HFFc6 (cell line): ENCODE measurements at regions not wholly inside any gene's neighbourhood (a gene's known extent, or its start where the extent isn't known, plus 50 kb on each side); places are given as distances from the start of the nearest gene placed in this dataset.

Experiments
- DNase-seq: peaks from one replicate; pipeline ENCODE4 v3.0.0-alpha.2; 2018
- H3K27ac Mint-ChIP-seq: 2 replicates; pipeline ENCODE4 v1.8.0; 2020; ENCODE audit warnings: mild to moderate bottlenecking, mixed read lengths
- H3K27me3 Mint-ChIP-seq: 2 replicates; pipeline ENCODE4 v1.8.0; 2021; ENCODE audit warnings: mild to moderate bottlenecking, moderate library complexity, mixed read lengths; ENCODE audit not compliant: insufficient read depth
- H3K36me3 Mint-ChIP-seq: 2 replicates; pipeline ENCODE4 v1.8.0; 2021; ENCODE audit warnings: low read depth, mixed read lengths
- H3K4me1 Mint-ChIP-seq: 2 replicates; pipeline ENCODE4 v1.8.0; 2020; ENCODE audit warnings: low read depth, mixed read lengths
- H3K4me3 Mint-ChIP-seq: 2 replicates; pipeline ENCODE4 v1.8.0; 2020; ENCODE audit warnings: mild to moderate bottlenecking, moderate library complexity, mixed read lengths
- H3K9me3 Mint-ChIP-seq: 2 replicates; pipeline ENCODE4 v1.8.0; 2020; ENCODE audit warnings: mild to moderate bottlenecking, mixed read lengths
- TF ChIP-seq, protein P1 (sequence below): fragments of 200-600 bp; sonication (generic); IDR thresholded peaks from 2 replicates; pipeline ENCODE4 v1.5.0; 2021; ENCODE audit warnings: antibody characterized with exemption, mild to moderate bottlenecking

DNA sequence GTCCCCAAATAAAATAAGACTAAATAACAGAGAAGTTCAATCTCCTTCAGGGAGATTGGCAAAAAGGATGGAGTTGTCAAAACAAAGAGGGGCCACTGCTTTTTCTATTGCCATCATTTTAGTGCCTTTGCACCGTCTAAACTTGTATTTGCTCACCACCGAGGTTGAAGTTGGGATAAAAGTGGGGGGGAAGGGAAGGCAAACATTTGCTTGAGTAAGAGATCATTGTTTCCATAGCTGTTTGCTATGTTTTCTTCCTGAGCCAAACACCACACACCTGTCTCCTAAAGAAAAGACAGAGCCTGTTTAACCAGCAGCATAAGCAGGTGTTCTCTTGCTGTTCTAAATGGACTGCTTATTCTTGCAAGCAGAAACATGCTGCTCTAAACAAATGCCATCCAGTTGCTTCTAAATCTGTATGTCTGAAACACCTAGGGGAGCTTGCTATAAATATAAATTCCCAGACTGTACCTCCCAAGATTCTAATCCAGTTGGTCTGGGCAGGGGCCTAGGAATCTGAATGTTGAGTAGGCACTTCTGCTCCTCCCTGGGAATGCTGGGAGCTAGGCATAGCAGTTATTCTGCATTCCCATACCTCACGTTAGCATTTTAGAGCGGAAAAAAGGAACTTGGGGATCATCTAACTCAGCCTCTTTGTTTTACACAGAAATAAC is 179.4 kb upstream of the ARL4C start:
- Mint-ChIP-seq H3K36me3 (peaks cover 6% of the 10 kb centered on the region; the same call in 1 of the 2 replicates), H3K4me3 (no peak overlapping the region), H3K9me3 (no peaks in the 10 kb centered on the region), H3K4me1 (peaks cover 50% of the 10 kb centered on the region), H3K27ac (no peak overlapping the region; the same call in 1 of the 2 replicates), H3K27me3 (no peaks in the 10 kb centered on the region; the same call in 1 of the 2 replicates)
- DNase-seq, result no peak
- TF ChIP-seq, protein P1, sequence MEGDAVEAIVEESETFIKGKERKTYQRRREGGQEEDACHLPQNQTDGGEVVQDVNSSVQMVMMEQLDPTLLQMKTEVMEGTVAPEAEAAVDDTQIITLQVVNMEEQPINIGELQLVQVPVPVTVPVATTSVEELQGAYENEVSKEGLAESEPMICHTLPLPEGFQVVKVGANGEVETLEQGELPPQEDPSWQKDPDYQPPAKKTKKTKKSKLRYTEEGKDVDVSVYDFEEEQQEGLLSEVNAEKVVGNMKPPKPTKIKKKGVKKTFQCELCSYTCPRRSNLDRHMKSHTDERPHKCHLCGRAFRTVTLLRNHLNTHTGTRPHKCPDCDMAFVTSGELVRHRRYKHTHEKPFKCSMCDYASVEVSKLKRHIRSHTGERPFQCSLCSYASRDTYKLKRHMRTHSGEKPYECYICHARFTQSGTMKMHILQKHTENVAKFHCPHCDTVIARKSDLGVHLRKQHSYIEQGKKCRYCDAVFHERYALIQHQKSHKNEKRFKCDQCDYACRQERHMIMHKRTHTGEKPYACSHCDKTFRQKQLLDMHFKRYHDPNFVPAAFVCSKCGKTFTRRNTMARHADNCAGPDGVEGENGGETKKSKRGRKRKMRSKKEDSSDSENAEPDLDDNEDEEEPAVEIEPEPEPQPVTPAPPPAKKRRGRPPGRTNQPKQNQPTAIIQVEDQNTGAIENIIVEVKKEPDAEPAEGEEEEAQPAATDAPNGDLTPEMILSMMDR, result no peak

DNA sequence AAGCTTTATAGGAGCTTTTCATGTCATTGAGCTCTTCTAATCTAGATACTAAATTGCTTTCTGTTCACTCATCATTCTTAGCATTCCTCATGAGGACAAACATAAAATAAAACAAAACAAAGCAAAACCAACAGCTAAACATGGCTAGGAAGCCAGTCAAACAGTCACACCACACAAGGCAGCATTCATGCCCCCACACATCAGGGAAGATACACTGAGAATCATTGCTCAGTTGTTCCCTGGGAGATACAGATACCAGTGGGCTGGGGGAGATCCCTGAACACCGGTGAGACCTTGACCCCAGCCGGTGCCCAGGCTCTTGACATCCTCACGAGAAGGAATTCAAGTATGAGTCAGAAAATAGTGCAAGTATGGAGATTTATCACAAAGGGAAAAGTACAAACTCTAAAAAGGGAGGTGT is 177.9 kb upstream of the ARL4C start:
- H3K27ac Mint-ChIP-seq, result peak overlapping the region; percentile 88
- peak overlapping the region; percentile 77 for H3K4me3 Mint-ChIP-seq
- peaks cover 6% of the 10 kb centered on the region; the same call in 1 of the 2 replicates for H3K36me3 Mint-ChIP-seq
- DNase-seq, result peak; percentile 77
- H3K27me3 Mint-ChIP-seq, result no peaks in the 10 kb centered on the region; the same call in 1 of the 2 replicates
- TF ChIP-seq, protein P1, result no peak
- H3K4me1 Mint-ChIP-seq, result peaks cover 64% of the 10 kb centered on the region
- H3K9me3 Mint-ChIP-seq, result no peaks in the 10 kb centered on the region

DNA sequence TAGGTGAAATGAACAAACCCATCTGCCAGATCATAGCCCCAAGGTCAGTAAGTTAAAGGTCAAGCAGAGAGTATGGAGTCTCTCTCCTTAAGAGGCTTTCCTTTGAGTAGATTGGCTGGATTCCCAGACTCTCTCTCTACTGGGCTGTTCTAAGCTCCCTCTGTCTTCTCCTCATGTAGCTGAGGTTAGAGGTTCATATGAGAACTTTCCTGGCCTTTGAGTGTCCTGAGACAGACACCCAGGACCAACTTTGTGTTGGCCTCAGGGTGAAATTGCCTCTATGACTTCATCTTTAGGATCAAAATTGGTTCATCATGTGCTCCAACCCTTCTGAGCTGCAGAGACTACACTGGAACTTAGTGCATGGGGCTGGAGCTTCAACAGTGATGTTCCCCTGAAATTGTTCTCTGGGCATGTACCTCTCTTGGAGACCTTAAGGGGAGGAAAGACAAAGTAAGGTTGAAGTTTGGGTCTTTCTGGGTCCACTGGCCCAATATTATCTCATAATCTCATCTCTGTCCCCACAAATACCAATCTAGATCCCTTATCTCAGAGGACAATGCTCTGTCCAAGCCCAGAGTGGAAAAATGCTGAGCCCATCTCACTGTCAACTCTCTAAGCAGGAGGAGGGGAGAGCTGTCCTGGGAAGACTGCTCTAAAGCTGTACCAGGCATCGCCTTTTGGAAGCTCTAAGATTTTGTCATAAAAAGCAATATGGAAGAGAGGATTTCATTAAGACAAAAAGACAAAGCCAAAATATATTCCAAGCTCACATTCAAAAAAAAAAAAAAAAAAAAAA is 177.3 kb upstream of the ARL4C start:
- Mint-ChIP-seq H3K4me3 (peak overlapping the region; percentile 77), H3K36me3 (peaks cover 6% of the 10 kb centered on the region; the same call in 1 of the 2 replicates), H3K4me1 (peaks cover 71% of the 10 kb centered on the region), H3K27ac (peak overlapping the region; percentile 88), H3K27me3 (no peaks in the 10 kb centered on the region; the same call in 1 of the 2 replicates), H3K9me3 (no peaks in the 10 kb centered on the region)
- TF ChIP-seq, protein P1, result no peak
- peak; percentile 16 for DNase-seq

DNA sequence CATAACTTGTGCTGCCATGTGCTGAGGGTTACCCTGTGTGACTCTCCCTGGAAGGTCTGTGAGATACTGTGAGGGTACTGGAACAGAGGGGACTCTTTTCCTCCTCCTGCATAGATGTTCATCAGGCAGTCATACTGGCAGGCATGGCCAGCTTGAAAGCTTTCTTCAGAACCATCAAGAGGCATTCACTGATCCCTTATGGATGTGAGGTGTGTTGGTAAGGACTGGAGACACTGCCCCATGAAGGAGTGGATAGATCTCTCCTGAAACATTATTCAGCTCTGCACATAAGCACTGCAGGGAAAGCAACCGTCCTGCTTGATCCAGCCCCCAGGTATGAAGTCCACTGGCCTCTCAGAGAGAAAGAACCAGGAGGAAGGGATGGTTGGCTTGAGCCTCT is 176.6 kb upstream of the ARL4C start:
- no peaks in the 10 kb centered on the region for H3K9me3 Mint-ChIP-seq
- no peaks in the 10 kb centered on the region; the same call in 1 of the 2 replicates for H3K27me3 Mint-ChIP-seq
- DNase-seq, result no peak
- peaks cover 76% of the 10 kb centered on the region for H3K4me1 Mint-ChIP-seq
- TF ChIP-seq, protein P1, result no peak
- peak overlapping the region; percentile 88 for H3K27ac Mint-ChIP-seq
- peak overlapping the region; percentile 77 for H3K4me3 Mint-ChIP-seq
- H3K36me3 Mint-ChIP-seq, result peaks cover 6% of the 10 kb centered on the region; the same call in 1 of the 2 replicates

DNA sequence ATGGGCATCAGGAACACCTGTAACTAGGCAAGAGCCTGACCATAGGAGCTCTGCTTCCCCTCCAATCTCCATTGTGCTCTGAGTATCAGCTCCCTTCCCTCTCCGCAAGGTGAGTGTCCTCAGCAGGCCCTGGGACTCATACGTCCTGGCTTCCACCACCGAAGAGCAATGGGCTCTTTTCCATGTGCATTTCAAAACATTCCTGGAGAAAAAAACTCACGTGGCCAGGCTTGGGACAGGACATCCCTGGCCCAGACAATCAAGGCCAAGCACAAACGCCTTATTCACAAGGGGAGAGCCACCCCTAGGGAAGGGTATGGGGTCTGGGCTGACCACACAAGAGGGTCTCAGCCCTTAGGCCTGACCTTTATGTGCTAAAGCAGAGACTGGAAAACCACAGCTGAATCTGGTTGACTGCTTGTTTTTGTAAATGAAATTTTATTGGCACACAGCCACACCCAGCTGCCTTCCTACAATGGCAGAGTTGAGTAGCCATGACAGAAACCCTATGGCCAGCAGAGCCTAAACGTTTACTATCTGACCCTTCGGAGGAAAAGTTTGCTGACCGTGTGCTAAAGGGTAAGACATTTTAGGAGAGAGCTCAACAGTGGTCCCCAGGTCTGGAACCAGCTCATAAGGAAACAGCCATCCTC is 175.7 kb upstream of the ARL4C start:
- Mint-ChIP-seq H3K27me3 (no peaks in the 10 kb centered on the region; the same call in 1 of the 2 replicates), H3K4me1 (peaks cover 76% of the 10 kb centered on the region), H3K27ac (peak overlapping the region; percentile 88), H3K36me3 (peaks cover 6% of the 10 kb centered on the region; the same call in 1 of the 2 replicates), H3K4me3 (no peak overlapping the region), H3K9me3 (no peaks in the 10 kb centered on the region)
- TF ChIP-seq, protein P1, result no peak
- no peak for DNase-seq
